WTC11 (cell line): ENCODE measurements at regions not wholly inside any gene's neighbourhood (a gene's known extent, or its start where the extent isn't known, plus 50 kb on each side); places are given as distances from the start of the nearest gene placed in this dataset.

Experiments used
- ATAC-seq: fragments of 200-7000 bp; cut with Tn5 transposase; 2 replicates; pipeline ENCODE4 v1.10.0; 2021; ENCODE audit warnings: mild to moderate bottlenecking, moderate library complexity
- CTCF ChIA-PET: fragments of 300-600 bp; sonication (Branson Sonifier 250); formaldehyde crosslinking; loops from one replicate; lab custom pipeline; 2021; ENCODE audit warnings: antibody characterized with exemption; lab: Charles Lee
- POLR2A ChIA-PET: fragments of 350-600 bp; sonication (Branson Sonifier 250); formaldehyde crosslinking; loops from one replicate; lab custom pipeline; 2021; ENCODE audit warnings: antibody characterized with exemption; lab: Charles Lee
- DNase-seq: peaks from one replicate; pipeline ENCODE4 v3.0.0; 2021; ENCODE audit warnings: low spot score
- H3K27ac Mint-ChIP-seq: 2 replicates; pipeline ENCODE4 v1.8.0; 2021; ENCODE audit warnings: mixed read lengths
- H3K27me3 Mint-ChIP-seq: 2 replicates; pipeline ENCODE4 v1.8.0; 2021; ENCODE audit warnings: low read depth, mild to moderate bottlenecking, moderate library complexity, mixed read lengths
- H3K36me3 Mint-ChIP-seq: 2 replicates; pipeline ENCODE4 v1.8.0; 2021; ENCODE audit warnings: mixed read lengths
- H3K4me1 Mint-ChIP-seq: 2 replicates; pipeline ENCODE4 v1.8.0; 2022; ENCODE audit warnings: mixed read lengths
- H3K4me3 Mint-ChIP-seq: 2 replicates; pipeline ENCODE4 v1.8.0; 2021; ENCODE audit warnings: mild to moderate bottlenecking, moderate library complexity, mixed read lengths
- H3K9me3 Mint-ChIP-seq: 2 replicates; pipeline ENCODE4 v1.8.0; 2021; ENCODE audit warnings: mixed read lengths
- E2F5 ChIP-seq: sonication (generic); formaldehyde crosslinking; IDR thresholded peaks from 2 replicates; pipeline ENCODE4 v1.8.1; 2022; ENCODE audit warnings: mild to moderate bottlenecking, moderate library complexity, missing genetic modification reagents
- FOXK1 ChIP-seq: sonication (generic); formaldehyde crosslinking; IDR thresholded peaks from 2 replicates; pipeline ENCODE4 v1.8.0; 2022; ENCODE audit warnings: mild to moderate bottlenecking, moderate library complexity, missing genetic modification reagents
- IRF2 ChIP-seq: sonication (generic); formaldehyde crosslinking; IDR thresholded peaks from 2 replicates; pipeline ENCODE4 v1.8.0; 2022; ENCODE audit warnings: low read depth, missing genetic modification reagents, borderline replicate concordance
- JUN ChIP-seq: sonication (generic); formaldehyde crosslinking; IDR thresholded peaks from 2 replicates; pipeline ENCODE4 v1.8.0; 2023; ENCODE audit warnings: mild to moderate bottlenecking, missing genetic modification reagents
- KAT7 ChIP-seq: sonication (generic); formaldehyde crosslinking; IDR thresholded peaks from 2 replicates; pipeline ENCODE4 v1.8.1; 2023; ENCODE audit warnings: missing genetic modification reagents, mild to moderate bottlenecking, borderline replicate concordance
- NFATC4 ChIP-seq: fragments of 250-450 bp; sonication (Bioruptor Pico); IDR thresholded peaks from 2 replicates; pipeline ENCODE4 v1.9.0; 2021; ENCODE audit warnings: mild to moderate bottlenecking
- PRDM15 ChIP-seq: sonication (generic); formaldehyde crosslinking; IDR thresholded peaks from 2 replicates; pipeline ENCODE4 v1.8.0; 2022; ENCODE audit warnings: missing genetic modification reagents
- SMAD4 ChIP-seq: sonication (generic); formaldehyde crosslinking; IDR thresholded peaks from 2 replicates; pipeline ENCODE4 v1.8.0; 2022; ENCODE audit warnings: mild to moderate bottlenecking, missing genetic modification reagents
- ZBTB43 ChIP-seq: sonication (generic); formaldehyde crosslinking; IDR thresholded peaks from 2 replicates; pipeline ENCODE4 v1.8.1; 2023; ENCODE audit warnings: mild to moderate bottlenecking, missing genetic modification reagents
- ZNF219 ChIP-seq: sonication (generic); formaldehyde crosslinking; IDR thresholded peaks from 2 replicates; pipeline ENCODE4 v1.8.0; 2023; ENCODE audit warnings: missing genetic modification reagents, mild to moderate bottlenecking, borderline replicate concordance
- ZNF232 ChIP-seq: sonication (generic); formaldehyde crosslinking; IDR thresholded peaks from 2 replicates; pipeline ENCODE4 v1.8.0; 2022; ENCODE audit warnings: mild to moderate bottlenecking, missing genetic modification reagents
- ZNF512 ChIP-seq: sonication (generic); formaldehyde crosslinking; IDR thresholded peaks from 2 replicates; pipeline ENCODE4 v1.8.1; 2022; ENCODE audit warnings: missing genetic modification reagents, borderline replicate concordance
- ZNF532 ChIP-seq: fragments of 250-450 bp; sonication (Bioruptor Pico); IDR thresholded peaks from 2 replicates; pipeline ENCODE4 v1.9.0; 2021; ENCODE audit warnings: mild to moderate bottlenecking, borderline replicate concordance
- ZSCAN18 ChIP-seq: fragments of 250-450 bp; sonication (Bioruptor Pico); IDR thresholded peaks from 2 replicates; pipeline ENCODE4 v2.1.2; 2022; ENCODE audit warnings: mild to moderate bottlenecking, moderate library complexity

GRCh38 chr5:109571785-109572184 lies 117.9 kb upstream of the MAN2A1 start (continued):
- TF ChIP-seq ZSCAN18 (CRISPR knock-in tag) (no peak), JUN (CRISPR knock-in tag) (no peak), E2F5 (CRISPR knock-in tag) (no peak), ZNF512 (no peak), ZBTB43 (no peak)

- ChIA-PET CTCF (no interaction called here), POLR2A (interaction anchor here (0.6 kb wide), 1 partner anchor 196 kb away, joined by 3 read pairs; no protein-coding TSS in a partner anchor)
- no peak overlapping the region for H3K4me3 Mint-ChIP-seq
- TF ChIP-seq ZNF232 (CRISPR knock-in tag) (no peak), ZNF219 (no peak), FOXK1 (CRISPR knock-in tag) (no peak), IRF2 (CRISPR knock-in tag) (no peak), SMAD4 (CRISPR knock-in tag) (no peak), PRDM15 (no peak), KAT7 (no peak), JUN (CRISPR knock-in tag) (no peak), ZNF532 (CRISPR knock-in tag) (no peak), NFATC4 (CRISPR knock-in tag) (no peak)
- ATAC-seq = peak; percentile 26; the same call in 1 of the 2 replicates
- H3K9me3 Mint-ChIP-seq = no peaks in the 10 kb centered on the region
- H3K36me3 Mint-ChIP-seq = no peaks in the 10 kb centered on the region
- H3K27ac Mint-ChIP-seq = no peak overlapping the region
- no peaks in the 10 kb centered on the region; the same call in 1 of the 2 replicates for H3K27me3 Mint-ChIP-seq
- no peaks in the 10 kb centered on the region for H3K4me1 Mint-ChIP-seq
- DNase-seq = no peak
These were observed 119.3 kb upstream of the MAN2A1 start for GRCh38 chr5:109570362-109570874.
